K562 (cell line): ENCODE measurements at regions not wholly inside any gene's neighbourhood (a gene's known extent, or its start where the extent isn't known, plus 50 kb on each side); places are given as distances from the start of the nearest gene placed in this dataset.

Experiments used
- ATAC-seq: fragments of 200-7000 bp; cut with Tn5 transposase; 3 replicates; pipeline ENCODE4 v1.9.1; 2020; ENCODE audit warnings: moderate library complexity
- BruUV-seq: library from RNA; stranded (reverse); fragments of 400-500 nt; replicated peaks from 2 replicates; lab custom pipeline; 2021; lab: Mats Ljungman, UMichigan
- CTCF ChIA-PET: fragments of 300-600 bp; formaldehyde crosslinking; extraction: SDS; loops from one replicate; lab custom pipeline; 2021; ENCODE audit warnings: low intra/inter-chr PET ratio; lab: Yijun Ruan, JAX
- POLR2A ChIA-PET: fragments of 300-600, 350-650 bp; sonication (Branson Sonifier 250); formaldehyde crosslinking; extraction: SDS; loops from one replicate; lab custom pipeline; 2021; ENCODE audit warnings: antibody characterized with exemption, inconsistent platforms; lab: Yijun Ruan, JAX
- DNase-seq, 4 experiments: peaks; one replicate each; pipeline versions ENCODE4 v3.0.0 to v3.0.0-alpha.2; 2011 to 2018; ENCODE audit warnings: low spot score in 3 of 4, mixed read lengths in 3 of 4; ENCODE audit errors: extremely low read depth in 1 of 4
- FAIRE-seq: peaks from 2 replicates; lab custom pipeline; 2011; peaks lifted over from hg19 to GRCh38; lab: Jason Lieb, UNC
- H2AFZ ChIP-seq: 2 replicates; pipeline ENCODE4 v1.6.0; 2011; ENCODE audit warnings: low read depth, low read length, control low read depth, inconsistent platforms
- H3K27ac ChIP-seq: fragments of 200-600 bp; 3 replicates; pipeline ENCODE4 v1.8.0; 2011; ENCODE audit warnings: low read depth, mild to moderate bottlenecking, control low read depth, inconsistent platforms, low read length, moderate library complexity, mixed read lengths; ENCODE audit errors: extremely low read depth
- H3K27me3 ChIP-seq, 2 experiments: fragments of 300-600 bp in 1 of 2; 2 replicates in 1 of 2; 3 replicates in 1 of 2; pipeline versions ENCODE4 v1.6.0 to v1.8.0; 2011; ENCODE audit warnings: inconsistent platforms in 2 of 2, low read length in 2 of 2, mild to moderate bottlenecking in 1 of 2, mixed read lengths in 1 of 2, moderate library complexity in 1 of 2; ENCODE audit not compliant: control insufficient read depth in 2 of 2, insufficient read depth in 2 of 2
- H3K36me3 ChIP-seq: fragments of 300-600 bp; 3 replicates; pipeline ENCODE4 v1.8.0; 2011; ENCODE audit warnings: mild to moderate bottlenecking, low read length, inconsistent platforms; ENCODE audit not compliant: control insufficient read depth, insufficient read depth
- H3K4me1 ChIP-seq, 2 experiments: fragments of 200-600 bp in 1 of 2; replicated peaks in 1 of 2; 2 replicates in 1 of 2; 3 replicates in 1 of 2; pipeline versions ENCODE4 v1.5.1 to v1.8.0; 2011; ENCODE audit warnings: inconsistent platforms in 2 of 2, low read length in 2 of 2, mild to moderate bottlenecking in 1 of 2, mixed read lengths in 1 of 2, moderate library complexity in 1 of 2; ENCODE audit not compliant: control insufficient read depth in 2 of 2, insufficient read depth in 2 of 2
- H3K4me2 ChIP-seq: 2 replicates; pipeline ENCODE4 v1.6.1; 2011; ENCODE audit warnings: low read length, control low read depth, inconsistent platforms, mixed read lengths; ENCODE audit not compliant: insufficient read depth
- H3K4me3 ChIP-seq: fragments of 200-600 bp; sonication (generic), shearing (Covaris generic); 2 replicates; pipeline ENCODE4 v1.5.1; 2016; ENCODE audit warnings: control low read depth, inconsistent platforms
- H3K79me2 ChIP-seq: fragments of 200-600 bp; 3 replicates; pipeline ENCODE4 v1.8.0; 2011; ENCODE audit warnings: low read length, inconsistent platforms; ENCODE audit not compliant: control insufficient read depth, insufficient read depth
- H3K9ac ChIP-seq, 2 experiments: 2 replicates each; pipeline versions ENCODE4 v1.6.0 to v1.6.1; 2011; ENCODE audit warnings: low read depth in 2 of 2, low read length in 2 of 2, control low read depth in 1 of 2, inconsistent platforms in 1 of 2, mild to moderate bottlenecking in 1 of 2, mixed read lengths in 1 of 2; ENCODE audit not compliant: insufficient read depth in 1 of 2
- H3K9me1 ChIP-seq: one replicate; pipeline ENCODE4 v1.6.0; 2011; ENCODE audit warnings: inconsistent platforms, mild to moderate bottlenecking, low read length, moderate library complexity; ENCODE audit not compliant: control insufficient read depth, insufficient read depth
- H3K9me3 ChIP-seq: replicated peaks from 2 replicates; pipeline ENCODE4 v1.5.1; 2011; ENCODE audit warnings: low read depth, low read length, inconsistent platforms; ENCODE audit not compliant: control insufficient read depth, insufficient read depth
- H4K20me1 ChIP-seq: replicated peaks from 2 replicates; pipeline ENCODE4 v1.6.1; 2011; ENCODE audit warnings: low read length, inconsistent platforms, mixed read lengths; ENCODE audit not compliant: control insufficient read depth, insufficient read depth
- E4F1 ChIP-seq: fragments of 250-450 bp; sonication (Bioruptor Pico); IDR thresholded peaks from 2 replicates; pipeline ENCODE4 v1.5.0; 2021; ENCODE audit warnings: mild to moderate bottlenecking, borderline replicate concordance
- ERF ChIP-seq: fragments of 450-650 bp; formaldehyde crosslinking; IDR thresholded peaks from 2 replicates; pipeline ENCODE4 v1.4.0; 2020; ENCODE audit warnings: mild to moderate bottlenecking, mixed read lengths
- FOS ChIP-seq: IDR thresholded peaks from 3 replicates; pipeline ENCODE4 v1.6.1; 2011; ENCODE audit not compliant: insufficient read length; ENCODE audit errors: extremely low read depth
- HDAC3 ChIP-seq: fragments of 450-650 bp; IDR thresholded peaks from 2 replicates; pipeline ENCODE4 v1.6.1; 2018; ENCODE audit warnings: borderline replicate concordance, mild to moderate bottlenecking, moderate library complexity; ENCODE audit not compliant: partially characterized antibody
- KDM5B ChIP-seq: fragments of 200-600 bp; sonication (generic); IDR thresholded peaks from 2 replicates; pipeline ENCODE4 v1.6.1; 2012; ENCODE audit warnings: low read depth, mild to moderate bottlenecking, moderate library complexity, low read length, control low read depth, inconsistent platforms; ENCODE audit not compliant: insufficient replicate concordance
- NR2C1 ChIP-seq, 2 experiments: fragments of 450-650 bp; IDR thresholded peaks; 2 replicates each; pipeline ENCODE4 v1.6.1; 2017; ENCODE audit warnings: mild to moderate bottlenecking in 2 of 2, antibody characterized with exemption in 1 of 2, inconsistent platforms in 1 of 2, missing compliant biosample characterization in 1 of 2, missing genetic modification characterization in 1 of 2
- PML ChIP-seq: IDR thresholded peaks from 2 replicates; pipeline ENCODE4 v1.6.1; 2012; ENCODE audit warnings: low read length, inconsistent platforms
- SMAD1 ChIP-seq: fragments of 150-350 bp; IDR thresholded peaks from 2 replicates; pipeline ENCODE4 v1.6.1; 2014; ENCODE audit warnings: low read length, low read depth; ENCODE audit not compliant: partially characterized antibody
- STAT5A ChIP-seq: IDR thresholded peaks from 2 replicates; pipeline ENCODE4 v1.6.1; 2012; ENCODE audit warnings: low read length, inconsistent platforms, borderline replicate concordance
- TEAD1 ChIP-seq, 2 experiments: fragments of 450-650 bp in 1 of 2; sonication (generic) in 1 of 2; formaldehyde crosslinking; IDR thresholded peaks; 2 replicates each; pipeline versions ENCODE4 v1.4.0 to v1.8.0; 2020 to 2022; ENCODE audit warnings: mild to moderate bottlenecking in 2 of 2, missing genetic modification reagents in 1 of 2
- ZBTB9 ChIP-seq: fragments of 450-650 bp; formaldehyde crosslinking; IDR thresholded peaks from 2 replicates; pipeline ENCODE4 v1.4.0; 2020; ENCODE audit warnings: mild to moderate bottlenecking, moderate library complexity
- ZHX1 ChIP-seq: fragments of 150-350 bp; conservative IDR thresholded peaks from 2 replicates; pipeline ENCODE4 v1.6.1; 2014; ENCODE audit warnings: low read length
- ZNF354B ChIP-seq: fragments of 250-450 bp; sonication (Bioruptor Pico); IDR thresholded peaks from 2 replicates; pipeline ENCODE4 v1.4.0; 2020
- ZNF445 ChIP-seq: fragments of 250-450 bp; sonication (Bioruptor Pico); IDR thresholded peaks from 2 replicates; pipeline ENCODE4 v1.4.0; 2020; ENCODE audit warnings: low read depth, mild to moderate bottlenecking, moderate library complexity
- ZNF561 ChIP-seq: fragments of 450-650 bp; formaldehyde crosslinking; conservative IDR thresholded peaks from 2 replicates; pipeline ENCODE4 v1.4.0; 2020; ENCODE audit warnings: mild to moderate bottlenecking, moderate library complexity
- WGBS: fragments of 100-300 bp; shearing (Covaris generic); methylation state at CpG from one replicate; pipeline ENCODE4 v1.1.6; 2016; ENCODE audit warnings: low coverage, mixed read lengths; ENCODE audit not compliant: insufficient coverage; ENCODE audit errors: missing lambda C conversion rate; 5-methylcytosine and 5-hydroxymethylcytosine counted together
- in situ Hi-C: fragments of 300-500 bp; cut with MboI; formaldehyde crosslinking; loops from 4 replicates; pipeline ENCODE4 v1.15.0; 2018; ENCODE audit warnings: inconsistent platforms, mixed read lengths
- intact Hi-C: fragments of 100-400 bp; cut with micrococcal nuclease; formaldehyde crosslinking; loops from 2 replicates; pipeline ENCODE4 v1.14.2; 2022

GRCh38 chr4:33914386-33914785, 2329.9 kb downstream of the ARAP2 start:
- intact Hi-C loops: no loop called here
- no peaks in the 10 kb centered on the region for H3K4me1 ChIP-seq
- FAIRE-seq (no peak), DNase-seq (no peak), ATAC-seq (no peak)
- TF ChIP-seq ZHX1 (no peak), ZNF561 (CRISPR knock-in tag) (no peak), SMAD1 (no peak), PML (no peak), ERF (CRISPR knock-in tag) (no peak), ZNF445 (CRISPR knock-in tag) (no peak), HDAC3 (no peak), FOS (no peak), KDM5B (no peak), ZNF354B (no peak), E4F1 (CRISPR knock-in tag) (no peak), NR2C1 (IDR thresholded peaks at IDR 0.05) (no peak), NR2C1 (tag; IDR thresholded peaks at IDR 0.05) (no peak), ZBTB9 (CRISPR knock-in tag) (no peak), STAT5A (no peak), TEAD1 (CRISPR knock-in tag; IDR thresholded peaks at IDR 0.05) (no peak)
- in situ Hi-C loops: no loop called here
- CTCF ChIA-PET: no interaction called here
- H3K36me3 ChIP-seq: no peaks in the 10 kb centered on the region
- no peaks in the 10 kb centered on the region for H4K20me1 ChIP-seq
- no peak overlapping the region for H2AFZ ChIP-seq
- no peaks in the 10 kb centered on the region for H3K9me3 ChIP-seq
- no peak overlapping the region for H3K4me3 ChIP-seq
- no peaks in the 10 kb centered on the region for H3K79me2 ChIP-seq
- WGBS: 11% methylated on average over 2 of the region's 2 CpGs
- H3K27me3 ChIP-seq: no peaks in the 10 kb centered on the region
- BruUV-seq: no TSS peak
- POLR2A ChIA-PET: no interaction called here
- no peak overlapping the region for H3K27ac ChIP-seq
- H3K4me2 ChIP-seq: no peak overlapping the region
- H3K9ac ChIP-seq: no peak overlapping the region
- no peaks in the 10 kb centered on the region for H3K9me1 ChIP-seq
